Naive thymus-derived CD4-positive, alpha-beta T cell (primary cell): ENCODE measurements at regions not wholly inside any gene's neighbourhood (a gene's known extent, or its start where the extent isn't known, plus 50 kb on each side); places are given as distances from the start of the nearest gene placed in this dataset.

Experiments used
- ATAC-seq: fragments of 150-1000 bp; cut with Tn5 transposase; 2 replicates; pipeline ENCODE4 v1.10.0; 2021; ENCODE audit warnings: mild to moderate bottlenecking, moderate library complexity
- CTCF ChIA-PET: fragments of 350-600 bp; sonication (Branson Sonifier 250); formaldehyde crosslinking; loops from one replicate; lab custom pipeline; 2021; ENCODE audit warnings: antibody characterized with exemption; lab: Charles Lee
- POLR2A ChIA-PET: fragments of 350-600 bp; sonication (Branson Sonifier 250); formaldehyde crosslinking; loops from one replicate; lab custom pipeline; 2021; ENCODE audit warnings: antibody characterized with exemption, inconsistent platforms; lab: Charles Lee
- DNase-seq, 9 donors: peaks; one replicate each; pipeline versions ENCODE4 v3.0.0 to v3.0.0-alpha.2; 2020 to 2022; ENCODE audit warnings: mixed read lengths in 1 of 9
- H3K27ac ChIP-seq: one replicate; pipeline ENCODE4 v1.7.0; 2013; ENCODE audit warnings: mild to moderate bottlenecking, low read depth, low read length, moderate library complexity
- H3K27me3 ChIP-seq, 2 donors: one replicate each; pipeline ENCODE4 v1.7.0; 2013; ENCODE audit warnings: low read length in 2 of 2, mild to moderate bottlenecking in 2 of 2, moderate library complexity in 2 of 2; ENCODE audit not compliant: control insufficient read depth in 2 of 2, insufficient read depth in 2 of 2
- H3K36me3 ChIP-seq, 3 experiments: 1 replicate in 2 of 3; 2 replicates in 1 of 3; pipeline ENCODE4 v1.7.0; 2013; ENCODE audit warnings: low read length in 3 of 3, mild to moderate bottlenecking in 3 of 3, moderate library complexity in 1 of 3; ENCODE audit not compliant: insufficient read depth in 3 of 3, control insufficient read depth in 2 of 3
- H3K4me1 ChIP-seq, 2 donors: one replicate each; pipeline ENCODE4 v1.7.0; 2013; ENCODE audit warnings: low read length in 2 of 2, mild to moderate bottlenecking in 2 of 2, moderate library complexity in 1 of 2; ENCODE audit not compliant: control insufficient read depth in 2 of 2, insufficient read depth in 2 of 2
- H3K4me3 ChIP-seq: 2 replicates; pipeline ENCODE4 v1.7.0; 2013; ENCODE audit warnings: mild to moderate bottlenecking, low read length
- H3K9me3 ChIP-seq, 3 experiments: 1 replicate in 2 of 3; 2 replicates in 1 of 3; pipeline ENCODE4 v1.7.0; 2013; ENCODE audit warnings: low read length in 3 of 3; ENCODE audit not compliant: control insufficient read depth in 2 of 3
- H3K27ac Mint-ChIP-seq, 9 donors: one replicate each; pipeline ENCODE4 v1.8.0; 2020 to 2022; ENCODE audit warnings: mixed read lengths in 9 of 9, mild to moderate bottlenecking in 8 of 9, moderate library complexity in 5 of 9, inconsistent platforms in 2 of 9
- H3K27me3 Mint-ChIP-seq, 5 donors: one replicate each; pipeline ENCODE4 v1.8.0; 2021 to 2022; ENCODE audit warnings: mixed read lengths in 5 of 5, mild to moderate bottlenecking in 1 of 5
- H3K36me3 Mint-ChIP-seq, 5 donors: one replicate each; pipeline ENCODE4 v1.8.0; 2020 to 2022; ENCODE audit warnings: mixed read lengths in 5 of 5, mild to moderate bottlenecking in 3 of 5, inconsistent platforms in 1 of 5
- H3K4me1 Mint-ChIP-seq, 7 donors: one replicate each; pipeline ENCODE4 v1.8.0; 2020 to 2022; ENCODE audit warnings: mixed read lengths in 7 of 7, mild to moderate bottlenecking in 3 of 7, inconsistent platforms in 1 of 7
- H3K4me3 Mint-ChIP-seq, 10 donors: one replicate each; pipeline ENCODE4 v1.8.0; 2020 to 2022; ENCODE audit warnings: mild to moderate bottlenecking in 10 of 10, mixed read lengths in 10 of 10, moderate library complexity in 6 of 10, inconsistent platforms in 2 of 10
- H3K9me3 Mint-ChIP-seq, 11 donors: one replicate each; pipeline ENCODE4 v1.8.0; 2020 to 2022; ENCODE audit warnings: mixed read lengths in 11 of 11, mild to moderate bottlenecking in 4 of 11, inconsistent platforms in 1 of 11, moderate library complexity in 1 of 11
- intact Hi-C, 2 donors: fragments of 100-400 bp; cut with micrococcal nuclease; formaldehyde crosslinking; loops; one replicate each; pipeline ENCODE4 v1.15.1; 2023

- H3K27ac ChIP-seq: no peak overlapping the region
- H3K4me3 ChIP-seq: no peak overlapping the region
- DNase-seq (no peak), ATAC-seq (no peak)
- Mint-ChIP-seq H3K27me3 (peaks cover 47 to 78% (median 68%) of the 10 kb centered on the region in 5 donors), H3K36me3 (peaks cover 0 to 7% (median 0%) of the 10 kb centered on the region in 5 donors), H3K27ac (no peak overlapping the region), H3K9me3 (peaks cover 0 to 7% (median 0%) of the 10 kb centered on the region in 11 donors), H3K4me3 (peak overlapping the region in 6 of 10 donors; percentile 26 to 77 (median 51)), H3K4me1 (peaks cover 4 to 18% (median 14%) of the 10 kb centered on the region in 7 donors)
- no peaks in the 10 kb centered on the region for H3K36me3 ChIP-seq
- peaks cover 0 to 8% of the 10 kb centered on the region in 2 donors for H3K27me3 ChIP-seq
- ChIA-PET POLR2A (no interaction called here), CTCF (no interaction called here)
- no peaks in the 10 kb centered on the region for H3K9me3 ChIP-seq
- intact Hi-C loops: loop anchor here in 1 of 2 donors (5.0 kb wide), 1 partner anchor 474 kb away; the partner anchor contains the start of gene PLXNA1
- no peaks in the 10 kb centered on the region for H3K4me1 ChIP-seq
Observed at GRCh38 chr3:127456471-127457093, 134.0 kb downstream of the TPRA1 start.

GRCh38 chr3:127455541-127456450 lies 134.7 kb downstream of the TPRA1 start:
- H3K27me3 Mint-ChIP-seq: peaks cover 47 to 72% (median 65%) of the 10 kb centered on the region in 5 donors
- no peaks in the 10 kb centered on the region for H3K36me3 ChIP-seq

DNA sequence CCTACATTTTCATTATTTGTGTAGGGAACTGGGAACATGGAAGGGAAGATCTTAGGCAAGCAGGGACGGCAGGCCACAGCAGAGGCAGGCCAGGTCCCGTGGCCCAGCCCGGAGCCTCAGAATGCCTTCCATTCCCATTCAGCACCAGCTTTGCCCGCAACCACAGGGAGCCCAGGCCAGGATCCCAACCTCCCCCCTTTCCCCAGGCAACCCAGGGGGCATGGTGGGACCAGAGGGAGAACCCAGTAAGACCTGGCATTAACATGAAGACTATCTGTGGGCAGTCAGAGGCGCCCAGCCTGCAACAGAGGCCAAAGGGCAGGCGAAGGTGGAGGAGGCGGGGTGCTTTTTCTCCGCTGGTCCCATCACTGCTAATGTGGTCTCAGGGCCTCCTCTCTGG lies 135.6 kb downstream of the TPRA1 start:
- peaks cover 47 to 73% (median 67%) of the 10 kb centered on the region in 5 donors for H3K27me3 Mint-ChIP-seq
- ATAC-seq (no peak), DNase-seq (no peak)
- H3K9me3 Mint-ChIP-seq: peaks cover 0 to 7% (median 0%) of the 10 kb centered on the region in 11 donors
- no peaks in the 10 kb centered on the region for H3K36me3 ChIP-seq
- no peaks in the 10 kb centered on the region for H3K9me3 ChIP-seq
- no peak overlapping the region for H3K27ac ChIP-seq
- ChIA-PET CTCF (no interaction called here), POLR2A (no interaction called here)
- H3K4me3 ChIP-seq: no peak overlapping the region
- H3K27me3 ChIP-seq: peaks cover 0 to 8% of the 10 kb centered on the region in 2 donors
- H3K4me3 Mint-ChIP-seq: peak overlapping the region; percentile 6 to 77 (median 49)
- H3K4me1 Mint-ChIP-seq: peaks cover 4 to 18% (median 14%) of the 10 kb centered on the region in 7 donors
- H3K36me3 Mint-ChIP-seq: peaks cover 0 to 7% (median 0%) of the 10 kb centered on the region in 5 donors
- H3K4me1 ChIP-seq: no peaks in the 10 kb centered on the region
- intact Hi-C loops: loop anchor here in 1 of 2 donors (1.0 to 5.0 kb wide), 3 partner anchors 473 to 933 kb away; partner anchors contain the start of gene PLXNA1
- peak overlapping the region in 1 of 9 donors; percentile 33 for H3K27ac Mint-ChIP-seq

More at GRCh38 chr3:127455541-127456450, 134.7 kb downstream of the TPRA1 start:
- peaks cover 0 to 7% (median 0%) of the 10 kb centered on the region in 5 donors for H3K36me3 Mint-ChIP-seq
- CTCF ChIA-PET: no interaction called here
- DNase-seq: peak in 8 of 9 donors; percentile 14 to 70 (median 41)
- H3K4me1 Mint-ChIP-seq: peaks cover 4 to 18% (median 14%) of the 10 kb centered on the region in 7 donors
- H3K4me3 Mint-ChIP-seq: peak overlapping the region in 9 of 10 donors; percentile 5 to 77 (median 53)
- no peak overlapping the region for H3K27ac ChIP-seq
- peak; percentile 75 for ATAC-seq
- H3K4me3 ChIP-seq: no peak overlapping the region
- H3K27ac Mint-ChIP-seq: no peak overlapping the region
- no peaks in the 10 kb centered on the region for H3K4me1 ChIP-seq
- intact Hi-C loops: loop anchor here in 1 of 2 donors (1.0 to 5.0 kb wide), 3 partner anchors 473 to 933 kb away; partner anchors contain the start of gene PLXNA1
- peaks cover 0 to 8% of the 10 kb centered on the region in 2 donors for H3K27me3 ChIP-seq
- no peaks in the 10 kb centered on the region for H3K9me3 ChIP-seq
- peaks cover 0 to 7% (median 0%) of the 10 kb centered on the region in 11 donors for H3K9me3 Mint-ChIP-seq
- POLR2A ChIA-PET: no interaction called here

DNA sequence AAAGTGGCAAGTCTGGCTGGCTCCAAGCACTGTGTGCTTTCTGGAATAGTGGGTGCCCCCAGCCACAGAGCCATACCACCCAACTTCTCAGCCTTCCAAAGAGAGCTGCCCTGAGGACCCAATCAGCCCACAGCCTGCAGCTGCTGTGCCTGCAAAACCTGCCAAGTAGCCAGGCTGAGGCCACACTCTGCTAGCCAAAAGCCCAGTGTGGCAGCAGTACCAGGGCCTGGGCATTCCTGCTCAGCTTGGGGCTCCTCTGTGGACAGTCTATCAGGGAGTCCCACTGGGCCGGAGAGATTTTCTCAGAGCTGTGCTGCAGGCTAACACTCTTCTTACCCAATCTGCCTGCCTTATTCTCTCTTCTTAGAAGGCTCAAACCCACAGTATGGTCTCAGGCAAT lies 136.5 kb downstream of the TPRA1 start:
- POLR2A ChIA-PET: no interaction called here
- peaks cover 4 to 18% (median 14%) of the 10 kb centered on the region in 7 donors for H3K4me1 Mint-ChIP-seq
- H3K4me1 ChIP-seq: no peaks in the 10 kb centered on the region
- peaks cover 0 to 5% (median 0%) of the 10 kb centered on the region in 11 donors for H3K9me3 Mint-ChIP-seq
- H3K27me3 Mint-ChIP-seq: peaks cover 45 to 71% (median 62%) of the 10 kb centered on the region in 5 donors
- no peak for DNase-seq
- H3K27ac Mint-ChIP-seq: no peak overlapping the region
- no peaks in the 10 kb centered on the region for H3K9me3 ChIP-seq
- ATAC-seq: no peak
- CTCF ChIA-PET: no interaction called here
- H3K27me3 ChIP-seq: peaks cover 0 to 8% of the 10 kb centered on the region in 2 donors
- no peak overlapping the region for H3K27ac ChIP-seq
- H3K36me3 Mint-ChIP-seq: peaks cover 0 to 7% (median 0%) of the 10 kb centered on the region in 5 donors
- no peaks in the 10 kb centered on the region for H3K36me3 ChIP-seq
- no peak overlapping the region for H3K4me3 Mint-ChIP-seq
- H3K4me3 ChIP-seq: no peak overlapping the region
- intact Hi-C loops: no loop called here

- CTCF ChIA-PET: no interaction called here
- no peak for ATAC-seq
- intact Hi-C loops: no loop called here
Observed at GRCh38 chr3:127452321-127452821, 138.2 kb downstream of the TPRA1 start.

GRCh38 chr3:127451321-127451720 lies 139.2 kb downstream of the TPRA1 start:
- Mint-ChIP-seq H3K27me3 (peaks cover 22 to 76% (median 53%) of the 10 kb centered on the region in 5 donors), H3K4me1 (peaks cover 4 to 14% (median 11%) of the 10 kb centered on the region in 7 donors), H3K4me3 (no peak overlapping the region), H3K36me3 (peaks cover 0 to 6% (median 0%) of the 10 kb centered on the region in 5 donors), H3K27ac (no peak overlapping the region), H3K9me3 (peaks cover 0 to 5% (median 0%) of the 10 kb centered on the region in 11 donors)
- ATAC-seq (no peak), DNase-seq (no peak)
- intact Hi-C loops: no loop called here
- ChIA-PET CTCF (no interaction called here), POLR2A (no interaction called here)
- no peaks in the 10 kb centered on the region for H3K9me3 ChIP-seq
- no peaks in the 10 kb centered on the region for H3K4me1 ChIP-seq
- no peak overlapping the region for H3K27ac ChIP-seq
- H3K36me3 ChIP-seq: no peaks in the 10 kb centered on the region
- peaks cover 0 to 2% of the 10 kb centered on the region in 2 donors for H3K27me3 ChIP-seq
- H3K4me3 ChIP-seq: no peak overlapping the region

More at GRCh38 chr3:127452321-127452821, 138.2 kb downstream of the TPRA1 start:
- H3K4me1 ChIP-seq: no peaks in the 10 kb centered on the region
- H3K27ac Mint-ChIP-seq: no peak overlapping the region
- no peaks in the 10 kb centered on the region for H3K9me3 ChIP-seq
- H3K4me1 Mint-ChIP-seq: peaks cover 4 to 17% (median 14%) of the 10 kb centered on the region in 7 donors
- H3K9me3 Mint-ChIP-seq: peaks cover 0 to 5% (median 0%) of the 10 kb centered on the region in 11 donors
- no peak for DNase-seq
- no peaks in the 10 kb centered on the region for H3K36me3 ChIP-seq
- H3K4me3 ChIP-seq: no peak overlapping the region
- H3K27me3 Mint-ChIP-seq: peaks cover 31 to 69% (median 59%) of the 10 kb centered on the region in 5 donors
- H3K4me3 Mint-ChIP-seq: no peak overlapping the region
- POLR2A ChIA-PET: no interaction called here
- H3K27me3 ChIP-seq: peaks cover 0 to 2% of the 10 kb centered on the region in 2 donors
- peaks cover 0 to 7% (median 0%) of the 10 kb centered on the region in 5 donors for H3K36me3 Mint-ChIP-seq
- H3K27ac ChIP-seq: no peak overlapping the region
